Endothelial cell of umbilical vein (primary cell): ENCODE measurements at regions not wholly inside any gene's neighbourhood (a gene's known extent, or its start where the extent isn't known, plus 50 kb on each side); places are given as distances from the start of the nearest gene placed in this dataset.

ENCODE experiments used
- BruUV-seq: library from RNA; stranded (reverse); fragments of 400-500 nt; replicated peaks from 2 replicates; lab custom pipeline; 2021; lab: Mats Ljungman, UMichigan
- CTCF ChIA-PET: fragments of 300-600, 350-600 bp; sonication (Branson Sonifier 250); formaldehyde crosslinking; loops from one replicate; lab custom pipeline; 2021; ENCODE audit warnings: antibody characterized with exemption, inconsistent platforms; lab: Charles Lee
- POLR2A ChIA-PET: fragments of 300-600, 350-600 bp; sonication (Branson Sonifier 250); formaldehyde crosslinking; loops from one replicate; lab custom pipeline; 2021; ENCODE audit warnings: antibody characterized with exemption, inconsistent platforms; lab: Charles Lee
- DNase-seq: peaks from one replicate; pipeline ENCODE4 v3.0.0-alpha.2; 2011; ENCODE audit warnings: low read depth, low spot score
- FAIRE-seq: peaks from 2 replicates; lab custom pipeline; 2011; peaks lifted over from hg19 to GRCh38; lab: Jason Lieb, UNC
- H2AFZ ChIP-seq: 2 replicates; pipeline ENCODE4 v1.6.0; 2012; ENCODE audit warnings: low read depth, low read length, control low read depth, inconsistent platforms
- H3K27ac ChIP-seq: 2 replicates; pipeline ENCODE4 v1.5.1; 2011; ENCODE audit warnings: low read depth, mild to moderate bottlenecking, control low read depth, low read length, moderate library complexity; ENCODE audit not compliant: insufficient read depth
- H3K27me3 ChIP-seq, 2 experiments: 2 replicates each; pipeline versions ENCODE4 v1.6.0 to v1.6.1; 2011; ENCODE audit warnings: low read length in 2 of 2, mixed read lengths in 1 of 2; ENCODE audit not compliant: control insufficient read depth in 2 of 2, insufficient read depth in 2 of 2
- H3K36me3 ChIP-seq, 2 experiments: 2 replicates in 1 of 2; 3 replicates in 1 of 2; pipeline ENCODE4 v1.5.1; 2011; ENCODE audit warnings: low read length in 2 of 2, mild to moderate bottlenecking in 1 of 2, moderate library complexity in 1 of 2; ENCODE audit not compliant: control insufficient read depth in 2 of 2, insufficient read depth in 2 of 2; ENCODE audit errors: extremely low read depth in 1 of 2
- H3K4me1 ChIP-seq: 3 replicates; pipeline ENCODE4 v1.5.1; 2011; ENCODE audit warnings: mild to moderate bottlenecking, low read length; ENCODE audit not compliant: control insufficient read depth, insufficient read depth; ENCODE audit errors: extremely low read depth
- H3K4me2 ChIP-seq: 2 replicates; pipeline ENCODE4 v1.6.1; 2011; ENCODE audit warnings: low read length, control low read depth, mixed read lengths; ENCODE audit not compliant: insufficient read depth
- H3K4me3 ChIP-seq, 3 experiments: fragments of 200-600 bp in 1 of 3; sonication (generic), shearing (Covaris generic) in 1 of 3; replicated peaks in 1 of 3; 2 replicates each; pipeline ENCODE4 v1.5.1; 2011 to 2016; ENCODE audit warnings: control low read depth in 3 of 3, low read length in 3 of 3, mild to moderate bottlenecking in 2 of 3, inconsistent platforms in 1 of 3, low read depth in 1 of 3, moderate library complexity in 1 of 3; ENCODE audit not compliant: insufficient read depth in 1 of 3
- H3K79me2 ChIP-seq: 2 replicates; pipeline ENCODE4 v1.6.0; 2012; ENCODE audit warnings: low read length, inconsistent platforms; ENCODE audit not compliant: control insufficient read depth, insufficient read depth
- H3K9ac ChIP-seq: replicated peaks from 2 replicates; pipeline ENCODE3; 2011; ENCODE audit warnings: low read length, control low read depth; ENCODE audit not compliant: insufficient read depth; ENCODE audit errors: extremely low read depth
- H3K9me1 ChIP-seq: replicated peaks from 3 replicates; pipeline ENCODE4 v1.6.0; 2011; ENCODE audit warnings: mild to moderate bottlenecking, low read length; ENCODE audit not compliant: control insufficient read depth, insufficient read depth; ENCODE audit errors: extremely low read depth
- H3K9me3 ChIP-seq: replicated peaks from 2 replicates; pipeline ENCODE4 v1.5.1; 2012; ENCODE audit warnings: low read length, inconsistent platforms; ENCODE audit not compliant: control insufficient read depth, insufficient read depth
- H4K20me1 ChIP-seq: replicated peaks from 2 replicates; pipeline ENCODE3; 2011; ENCODE audit warnings: mild to moderate bottlenecking, low read length; ENCODE audit not compliant: control insufficient read depth, insufficient read depth; ENCODE audit errors: extremely low read depth
- EZH2 ChIP-seq: IDR thresholded peaks from 2 replicates; pipeline ENCODE4 v1.6.1; 2012; ENCODE audit warnings: borderline replicate concordance, low read depth, mild to moderate bottlenecking, moderate library complexity, low read length, inconsistent platforms; ENCODE audit not compliant: severe bottlenecking
- FOS ChIP-seq: IDR thresholded peaks from 2 replicates; pipeline ENCODE4 v1.6.1; 2011; ENCODE audit warnings: mild to moderate bottlenecking, low read length, moderate library complexity, borderline replicate concordance; ENCODE audit not compliant: insufficient read depth
- GATA2 ChIP-seq: IDR thresholded peaks from 2 replicates; pipeline ENCODE4 v1.7.0; 2011; ENCODE audit warnings: low read depth, mild to moderate bottlenecking, moderate library complexity, mixed read lengths, low read length; ENCODE audit not compliant: insufficient read length, insufficient read depth
- JUN ChIP-seq: IDR thresholded peaks from 2 replicates; pipeline ENCODE4 v1.6.1; 2011; ENCODE audit warnings: borderline replicate concordance, low read depth; ENCODE audit not compliant: insufficient read length, insufficient read depth
- MYC ChIP-seq: IDR thresholded peaks from one replicate; pipeline ENCODE4 v1.6.1; 2011; ENCODE audit warnings: mild to moderate bottlenecking, low read depth, low read length
- POLR2A ChIP-seq: IDR thresholded peaks from 2 replicates; pipeline ENCODE4 v1.6.1; 2012; ENCODE audit warnings: low read depth, mild to moderate bottlenecking, control low read depth, low read length
- POLR2AphosphoS5 ChIP-seq: IDR thresholded peaks from 2 replicates; pipeline ENCODE4 v1.6.1; 2012; ENCODE audit warnings: low read depth, mild to moderate bottlenecking, control low read depth, low read length, moderate library complexity; ENCODE audit not compliant: insufficient read depth
- dilution Hi-C: fragments of 300-500 bp; cut with MboI; formaldehyde crosslinking; loops from one replicate; pipeline ENCODE4 v1.15.0; 2019; ENCODE audit warnings: low sequenced_read_pairs; ENCODE audit not compliant: extremely low pct_ligation_motif_present
- intact Hi-C: fragments of 100-400 bp; cut with micrococcal nuclease; formaldehyde crosslinking; loops from one replicate; pipeline ENCODE4 v1.10.0; 2022
- TF ChIP-seq, protein P1 (sequence below), 2 donors: IDR thresholded peaks; 1 replicate in 1 of 2; 2 replicates in 1 of 2; pipeline ENCODE4 v1.5.1; 2011; ENCODE audit warnings: low read length in 2 of 2, mild to moderate bottlenecking in 2 of 2, moderate library complexity in 2 of 2, control low read depth in 1 of 2, inconsistent platforms in 1 of 2, low read depth in 1 of 2; ENCODE audit not compliant: insufficient read depth in 1 of 2; ENCODE audit errors: extremely low read depth in 1 of 2
- TF ChIP-seq, protein P2 (sequence below): IDR thresholded peaks from 2 replicates; pipeline ENCODE4 v1.6.1; 2011; ENCODE audit not compliant: insufficient read depth, insufficient read length

DNA sequence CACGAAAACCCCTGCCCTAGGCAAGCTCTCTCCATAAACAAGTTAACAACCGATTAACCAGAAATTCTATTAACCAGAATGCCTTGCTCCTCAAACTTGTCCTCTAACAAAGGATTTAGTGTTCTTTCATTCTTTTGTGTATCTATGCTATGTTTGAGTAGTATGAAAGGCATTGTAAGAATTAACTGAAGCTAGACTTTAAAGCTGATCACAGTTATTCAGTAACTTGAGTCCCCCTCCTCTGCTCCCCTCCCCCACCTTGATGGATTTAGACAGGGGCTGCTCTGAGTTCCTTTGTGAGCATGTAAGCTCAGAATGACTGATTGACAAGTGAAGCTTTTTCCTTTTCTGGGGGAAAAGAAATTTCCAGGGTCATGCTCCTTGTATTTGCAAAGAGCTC, 257.6 kb downstream of the TTLL7 start:
- CTCF ChIA-PET: no interaction called here
- no peaks in the 10 kb centered on the region for H3K4me1 ChIP-seq
- intact Hi-C loops: no loop called here
- FAIRE-seq (no peak), DNase-seq (no peak)
- H3K79me2 ChIP-seq: no peaks in the 10 kb centered on the region
- H3K9me3 ChIP-seq: no peaks in the 10 kb centered on the region
- no TSS peak for BruUV-seq
- H3K36me3 ChIP-seq: no peaks in the 10 kb centered on the region
- no peaks in the 10 kb centered on the region for H4K20me1 ChIP-seq
- POLR2A ChIA-PET: no interaction called here
- TF ChIP-seq GATA2: no peak
- TF ChIP-seq POLR2A: no peak
- TF ChIP-seq FOS: no peak
- no peak for TF ChIP-seq EZH2
- TF ChIP-seq, protein P1, sequence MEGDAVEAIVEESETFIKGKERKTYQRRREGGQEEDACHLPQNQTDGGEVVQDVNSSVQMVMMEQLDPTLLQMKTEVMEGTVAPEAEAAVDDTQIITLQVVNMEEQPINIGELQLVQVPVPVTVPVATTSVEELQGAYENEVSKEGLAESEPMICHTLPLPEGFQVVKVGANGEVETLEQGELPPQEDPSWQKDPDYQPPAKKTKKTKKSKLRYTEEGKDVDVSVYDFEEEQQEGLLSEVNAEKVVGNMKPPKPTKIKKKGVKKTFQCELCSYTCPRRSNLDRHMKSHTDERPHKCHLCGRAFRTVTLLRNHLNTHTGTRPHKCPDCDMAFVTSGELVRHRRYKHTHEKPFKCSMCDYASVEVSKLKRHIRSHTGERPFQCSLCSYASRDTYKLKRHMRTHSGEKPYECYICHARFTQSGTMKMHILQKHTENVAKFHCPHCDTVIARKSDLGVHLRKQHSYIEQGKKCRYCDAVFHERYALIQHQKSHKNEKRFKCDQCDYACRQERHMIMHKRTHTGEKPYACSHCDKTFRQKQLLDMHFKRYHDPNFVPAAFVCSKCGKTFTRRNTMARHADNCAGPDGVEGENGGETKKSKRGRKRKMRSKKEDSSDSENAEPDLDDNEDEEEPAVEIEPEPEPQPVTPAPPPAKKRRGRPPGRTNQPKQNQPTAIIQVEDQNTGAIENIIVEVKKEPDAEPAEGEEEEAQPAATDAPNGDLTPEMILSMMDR (IDR thresholded peaks at IDR 0.05; ENCODE audit: extremely low read depth in 1 of 2, insufficient read depth in 1 of 2, low read depth in 1 of 2, low read length in 2 of 2): no peak
- TF ChIP-seq, protein P2, sequence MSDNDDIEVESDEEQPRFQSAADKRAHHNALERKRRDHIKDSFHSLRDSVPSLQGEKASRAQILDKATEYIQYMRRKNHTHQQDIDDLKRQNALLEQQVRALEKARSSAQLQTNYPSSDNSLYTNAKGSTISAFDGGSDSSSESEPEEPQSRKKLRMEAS: no peak
- no peak for TF ChIP-seq JUN
- no peak for TF ChIP-seq MYC
- TF ChIP-seq POLR2AphosphoS5: no peak
- H3K9ac ChIP-seq: no peak overlapping the region
- H2AFZ ChIP-seq: no peak overlapping the region
- no peak overlapping the region for H3K4me3 ChIP-seq
- no peak overlapping the region for H3K4me2 ChIP-seq
- no peak overlapping the region for H3K27ac ChIP-seq
- no peaks in the 10 kb centered on the region for H3K27me3 ChIP-seq
- no peaks in the 10 kb centered on the region for H3K9me1 ChIP-seq
- dilution Hi-C loops: no loop called here
